Activated CD4-positive, alpha-beta T cell treated with anti-CD3 and anti-CD28 coated beads, Interleukin-2, Interleukin-4, amounts not matched to agents 100 ng/mL and 50 ng/mL, durations not matched to agents 16 hours and 8 hours (primary cell): ENCODE measurements at regions not wholly inside any gene's neighbourhood (a gene's known extent, or its start where the extent isn't known, plus 50 kb on each side); places are given as distances from the start of the nearest gene placed in this dataset.

Experiments used
- DNase-seq: peaks from one replicate; pipeline ENCODE4 v3.0.0-alpha.2; 2020; ENCODE audit warnings: low spot score

DNA sequence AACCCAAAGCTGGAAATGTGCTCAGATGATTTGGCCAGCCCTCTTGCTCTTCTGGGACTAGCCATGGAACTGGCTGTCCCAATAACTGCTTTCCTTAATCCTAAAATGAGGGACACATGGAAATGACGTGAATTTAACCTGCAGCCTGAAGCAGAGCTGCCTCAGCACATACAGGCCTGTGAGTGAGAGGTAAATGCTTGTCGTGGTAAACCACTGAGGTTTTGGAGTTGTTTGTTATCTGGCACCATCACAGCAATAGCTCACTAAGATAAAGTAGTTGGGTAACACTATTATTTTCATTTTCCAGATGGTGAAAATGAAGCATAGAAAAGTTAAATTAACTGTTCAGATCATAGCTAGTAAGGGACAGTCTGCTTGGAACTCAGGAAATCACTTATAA, 333.4 kb upstream of the CHD6 start:
- DNase-seq = peak; percentile 13

DNA sequence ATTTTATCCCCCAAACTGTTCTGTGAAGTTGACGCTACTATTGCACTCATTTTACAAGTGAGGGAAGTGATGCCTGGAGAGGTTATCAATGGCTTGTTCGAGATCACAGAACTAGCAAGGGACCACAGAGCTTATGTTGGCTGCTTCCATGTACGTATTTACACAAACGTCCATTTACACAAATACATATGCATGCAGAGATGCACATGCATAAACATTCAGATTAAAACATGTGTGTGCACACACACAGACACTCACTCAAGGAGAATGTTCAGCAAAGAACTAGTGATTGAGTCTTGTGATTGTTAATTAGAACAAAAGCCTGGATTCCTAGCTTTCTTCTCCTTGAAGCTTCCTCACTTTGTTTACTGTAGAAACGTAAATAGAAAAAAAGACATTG, 321.5 kb upstream of the CHD6 start:
- no peak for DNase-seq

DNA sequence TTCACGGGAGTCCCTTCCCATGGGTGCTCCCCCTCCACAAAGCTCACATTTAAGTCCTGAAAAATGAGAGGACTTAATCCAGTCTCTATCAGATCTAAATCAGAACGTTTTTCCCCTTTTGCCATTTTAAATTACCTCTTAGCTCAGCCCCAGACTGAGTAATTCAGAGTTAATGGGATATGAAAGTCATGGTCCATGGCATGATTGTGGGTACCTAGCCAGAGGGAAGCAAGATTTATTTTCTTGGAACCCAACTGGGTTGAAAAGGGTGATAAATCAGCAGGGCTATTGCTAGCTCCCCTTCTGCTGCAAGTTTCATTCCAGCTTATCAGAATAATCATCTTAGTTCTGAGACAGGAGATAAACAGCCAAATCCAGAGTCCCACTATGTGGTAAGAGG, 320.2 kb upstream of the CHD6 start:
- DNase-seq = no peak

GRCh38 chr20:41935259-41935791, 317.1 kb upstream of the CHD6 start:
- DNase-seq = no peak

DNA sequence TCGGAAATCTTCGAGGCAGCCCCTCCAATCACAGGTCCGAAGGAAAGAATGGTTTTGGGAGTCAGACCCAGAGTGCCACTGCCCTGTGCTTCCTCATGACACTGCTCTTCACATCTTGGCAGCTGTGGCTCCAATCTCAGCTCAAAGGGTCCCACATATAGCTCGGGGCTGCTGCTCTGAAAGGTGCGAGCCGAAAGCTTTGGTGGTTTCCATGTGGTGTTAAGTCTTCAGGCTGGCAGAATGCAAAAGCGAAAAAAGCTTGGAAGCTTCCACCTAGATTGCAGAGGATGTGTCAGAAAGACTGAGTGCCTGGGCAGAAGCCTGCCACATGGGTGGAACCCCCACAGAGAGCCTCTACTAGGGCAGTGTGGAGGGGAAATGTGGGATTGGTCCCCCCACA, 314.3 kb upstream of the CHD6 start:
- DNase-seq = no peak

DNA sequence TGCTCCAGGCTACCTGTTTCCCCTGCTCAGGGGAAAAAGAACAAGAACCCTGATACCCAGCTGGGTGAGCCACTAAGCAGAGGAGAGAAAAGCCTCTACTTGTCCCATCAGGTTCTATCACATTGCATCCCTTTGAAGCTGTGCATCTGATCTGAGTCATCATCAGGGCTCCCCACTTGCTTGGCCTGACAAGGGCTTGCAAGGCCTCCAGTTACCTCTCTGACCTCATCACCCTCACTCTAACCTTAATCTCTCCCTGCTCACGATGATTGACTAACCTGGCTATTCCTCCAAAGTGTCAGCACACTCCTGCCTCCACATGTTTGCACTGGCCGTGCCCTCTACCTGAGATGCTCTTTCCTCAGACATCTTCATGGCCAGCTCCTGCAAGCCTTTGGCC, 309.5 kb upstream of the CHD6 start:
- DNase-seq = no peak

- no peak for DNase-seq
Observed at GRCh38 chr20:41927189-41927588, 309.0 kb upstream of the CHD6 start.

- no peak for DNase-seq
Observed at GRCh38 chr20:41925476-41925875, 307.3 kb upstream of the CHD6 start.

GRCh38 chr20:41923624-41924023, 305.4 kb upstream of the CHD6 start:
- DNase-seq = no peak

GRCh38 chr20:41913146-41913545, 295.0 kb upstream of the CHD6 start:
- no peak for DNase-seq

GRCh38 chr20:41910558-41910957, 292.4 kb upstream of the CHD6 start:
- DNase-seq = no peak

GRCh38 chr20:41905199-41905598, 287.0 kb upstream of the CHD6 start:
- DNase-seq = no peak

- no peak for DNase-seq
Observed at GRCh38 chr20:41903586-41903985, 285.4 kb upstream of the CHD6 start.

- DNase-seq = no peak
Observed at GRCh38 chr20:41902346-41902745, 284.2 kb upstream of the CHD6 start.

- no peak for DNase-seq
Observed at GRCh38 chr20:41900201-41900691, 282.1 kb upstream of the CHD6 start.

DNA sequence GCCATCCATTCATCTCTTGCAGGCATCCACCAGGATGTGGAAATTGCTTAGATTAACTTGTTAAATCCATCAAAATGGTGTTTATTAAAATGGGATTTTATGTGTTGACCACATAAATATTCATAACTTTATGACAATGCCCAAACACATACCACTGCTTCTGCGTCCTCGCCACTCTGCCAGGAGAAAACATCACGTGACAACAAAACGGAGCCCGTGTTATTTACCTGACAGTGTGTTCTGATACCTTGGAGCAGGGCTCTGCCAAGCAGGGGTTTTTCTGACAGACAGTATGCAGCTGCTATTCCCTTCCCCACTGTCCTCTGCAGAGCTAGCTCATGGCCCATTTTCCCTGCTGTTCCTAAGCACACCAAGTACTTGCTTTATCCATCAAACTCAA, 279.5 kb upstream of the CHD6 start:
- no peak for DNase-seq

GRCh38 chr20:41895241-41896032, 277.3 kb upstream of the CHD6 start:
- DNase-seq = no peak

DNA sequence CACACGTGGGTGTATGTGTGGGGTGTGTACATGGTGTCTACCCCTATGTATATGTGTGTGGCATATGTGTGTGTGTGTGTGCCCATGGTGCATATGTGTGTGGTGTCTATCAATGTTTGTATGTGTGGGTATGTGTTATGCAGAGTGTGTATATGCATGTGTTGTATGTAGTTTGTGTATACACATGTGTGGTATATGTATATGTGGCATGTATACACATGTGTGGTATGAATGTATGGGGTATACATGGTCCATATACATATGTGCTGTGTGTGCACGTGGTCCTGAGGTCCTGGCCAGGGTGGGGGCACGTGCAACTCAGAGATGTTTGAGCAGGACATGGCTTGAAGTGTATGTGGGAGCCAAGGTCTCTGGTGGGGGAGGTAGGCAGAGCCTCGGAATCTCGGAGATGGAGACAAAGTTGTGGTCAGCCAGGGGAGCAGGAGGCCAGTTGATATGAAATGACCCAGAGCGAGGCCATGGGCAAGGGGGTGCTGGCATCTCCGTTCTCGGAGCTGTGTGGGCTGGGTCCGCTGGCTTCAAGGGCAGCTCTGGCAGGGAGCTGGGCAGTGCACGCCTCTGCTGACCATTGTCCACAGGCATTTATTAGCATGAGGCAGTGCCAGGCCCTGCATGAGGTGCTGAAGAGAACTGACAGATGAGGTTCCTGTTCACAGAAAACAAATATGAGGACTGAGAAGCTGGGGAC, 276.2 kb upstream of the CHD6 start:
- DNase-seq = no peak

DNA sequence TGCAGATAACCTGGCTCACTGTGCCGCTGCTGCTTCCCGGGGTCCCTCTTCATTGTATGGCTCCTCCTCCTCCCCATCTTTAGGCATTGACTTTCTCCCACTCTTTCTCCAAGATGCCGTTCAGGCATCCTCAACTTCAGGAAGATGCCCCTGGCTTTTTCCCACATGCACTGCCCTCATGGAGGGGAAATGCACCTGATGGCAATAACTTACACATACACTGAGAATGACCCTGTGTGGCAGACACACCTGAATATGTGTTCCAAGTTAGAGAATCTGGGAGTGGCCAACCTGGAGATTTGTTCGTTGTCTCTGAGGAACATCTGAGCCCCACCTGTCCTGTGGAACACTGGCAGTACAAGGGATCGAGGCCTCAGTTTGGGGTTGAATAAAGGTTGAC, 273.9 kb upstream of the CHD6 start:
- no peak for DNase-seq

GRCh38 chr20:41889844-41890224, 271.7 kb upstream of the CHD6 start:
- DNase-seq = no peak

DNA sequence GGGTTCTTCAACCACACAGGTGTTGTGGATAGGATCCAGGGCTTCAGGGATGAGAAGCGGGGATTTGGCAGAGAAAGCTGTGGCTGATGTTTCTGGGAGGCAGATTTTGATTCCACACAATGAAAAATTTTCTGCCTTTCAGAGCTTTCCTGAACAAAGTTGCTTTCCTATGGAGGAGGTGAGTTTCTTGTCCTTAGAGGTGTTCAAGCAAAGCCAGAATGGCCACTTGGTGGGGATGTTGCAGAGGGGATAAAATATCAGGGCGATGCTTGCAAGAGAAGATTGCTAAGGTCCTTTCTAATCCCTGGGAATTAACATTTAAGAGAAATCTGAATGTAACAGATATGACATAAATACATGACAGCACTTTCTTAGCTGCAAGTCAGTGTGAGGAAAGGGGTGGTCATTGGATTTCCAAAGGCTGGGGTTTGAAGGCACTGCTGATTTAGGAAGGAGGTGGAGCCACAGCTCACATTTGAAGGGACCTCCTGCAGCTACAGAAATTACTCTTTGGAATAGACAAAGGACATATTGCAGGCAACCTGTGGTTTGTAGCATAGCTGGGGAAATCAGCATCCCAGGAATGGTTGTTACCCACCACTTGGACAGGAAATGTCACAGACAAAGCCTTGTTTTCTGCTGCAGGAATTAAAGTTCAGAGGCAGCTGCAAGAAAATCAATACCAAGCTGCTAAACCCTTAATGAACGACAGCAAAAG, 271.1 kb upstream of the CHD6 start:
- peak; percentile 2 for DNase-seq

DNA sequence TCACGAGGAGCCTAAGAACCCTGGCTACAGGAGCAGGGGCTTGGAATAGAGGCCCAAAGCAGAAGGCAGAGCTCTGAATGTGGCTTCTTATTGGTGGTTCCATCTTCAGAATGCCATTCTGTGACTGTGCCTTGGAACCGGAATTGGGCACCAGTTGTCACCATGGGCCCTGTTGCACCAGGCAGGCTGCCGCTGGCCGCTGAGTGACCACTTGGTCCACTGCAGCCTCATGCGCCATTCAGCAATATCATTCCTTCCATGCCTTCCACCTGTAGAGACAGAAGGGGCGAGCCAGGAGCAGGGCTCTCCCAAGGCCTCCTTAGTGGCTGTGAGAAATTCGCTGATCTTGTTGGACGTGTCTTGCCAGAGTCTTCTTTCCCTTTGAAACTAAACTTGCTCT, 270.3 kb upstream of the CHD6 start:
- DNase-seq = no peak

- DNase-seq = no peak
Observed at GRCh38 chr20:41887500-41887899, 269.3 kb upstream of the CHD6 start.
